ENCODE measurements at regions not wholly inside any gene's neighbourhood (a gene's known extent, or its start where the extent isn't known, plus 50 kb on each side); places are given as distances from the start of the nearest gene placed in this dataset.

DNA sequence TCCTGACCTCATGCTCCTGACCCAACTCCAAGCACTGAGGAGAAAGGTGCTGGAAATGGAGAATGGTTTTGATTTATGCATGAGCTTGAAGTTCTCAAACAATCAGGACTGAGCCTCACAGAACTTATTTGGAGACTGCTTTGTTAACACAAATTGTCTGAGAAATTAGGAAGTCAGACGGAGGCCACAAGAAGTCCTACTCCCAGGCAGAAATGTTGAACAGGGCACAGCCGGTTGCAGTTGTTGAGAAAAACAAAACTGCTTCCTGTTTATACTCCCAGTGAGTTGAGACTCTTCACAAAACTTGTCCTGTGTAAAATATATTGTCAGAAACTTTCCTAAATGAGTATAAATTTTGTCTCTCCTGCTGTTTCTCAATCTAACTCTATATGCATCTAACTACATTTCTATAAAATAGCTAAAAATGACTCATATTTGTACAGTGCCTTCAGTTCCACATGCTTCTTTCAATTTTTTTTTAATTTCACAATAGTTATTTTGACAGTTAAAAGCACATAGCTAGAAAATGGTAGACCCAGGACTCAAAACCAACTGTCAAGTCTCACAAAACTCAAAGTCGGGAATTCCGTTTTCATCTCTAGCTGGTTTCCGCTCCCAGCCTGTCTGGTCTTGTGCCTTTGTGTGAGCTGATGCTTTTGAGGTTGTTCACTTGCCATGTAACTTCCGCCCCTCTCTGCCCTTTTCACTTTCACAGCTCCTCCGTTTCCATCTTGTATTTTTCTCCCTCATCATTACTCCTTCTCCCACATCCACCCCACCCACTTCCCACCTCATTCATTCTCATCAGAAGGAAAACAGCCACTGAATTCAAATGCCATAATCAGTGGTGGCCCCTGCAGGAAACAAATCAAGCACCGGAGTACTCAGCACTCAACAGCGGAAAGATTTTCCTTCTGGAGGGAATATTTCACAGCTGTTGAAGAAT lies 215.0 kb downstream of the SUCLG1 start:
- DNase-seq (ENCODE audit: low spot score), result no peak
- TF ChIP-seq, protein P1, sequence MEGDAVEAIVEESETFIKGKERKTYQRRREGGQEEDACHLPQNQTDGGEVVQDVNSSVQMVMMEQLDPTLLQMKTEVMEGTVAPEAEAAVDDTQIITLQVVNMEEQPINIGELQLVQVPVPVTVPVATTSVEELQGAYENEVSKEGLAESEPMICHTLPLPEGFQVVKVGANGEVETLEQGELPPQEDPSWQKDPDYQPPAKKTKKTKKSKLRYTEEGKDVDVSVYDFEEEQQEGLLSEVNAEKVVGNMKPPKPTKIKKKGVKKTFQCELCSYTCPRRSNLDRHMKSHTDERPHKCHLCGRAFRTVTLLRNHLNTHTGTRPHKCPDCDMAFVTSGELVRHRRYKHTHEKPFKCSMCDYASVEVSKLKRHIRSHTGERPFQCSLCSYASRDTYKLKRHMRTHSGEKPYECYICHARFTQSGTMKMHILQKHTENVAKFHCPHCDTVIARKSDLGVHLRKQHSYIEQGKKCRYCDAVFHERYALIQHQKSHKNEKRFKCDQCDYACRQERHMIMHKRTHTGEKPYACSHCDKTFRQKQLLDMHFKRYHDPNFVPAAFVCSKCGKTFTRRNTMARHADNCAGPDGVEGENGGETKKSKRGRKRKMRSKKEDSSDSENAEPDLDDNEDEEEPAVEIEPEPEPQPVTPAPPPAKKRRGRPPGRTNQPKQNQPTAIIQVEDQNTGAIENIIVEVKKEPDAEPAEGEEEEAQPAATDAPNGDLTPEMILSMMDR (IDR thresholded peaks at IDR 0.05; ENCODE audit: extremely low read depth, insufficient read depth, missing control alignments), result no peak
- in situ Hi-C loops (cut with MboI; ENCODE audit: low pct_unique_long_range_greater_than_20kb, low sequenced_read_pairs, unreplicated experiment), result no loop called here

DNA sequence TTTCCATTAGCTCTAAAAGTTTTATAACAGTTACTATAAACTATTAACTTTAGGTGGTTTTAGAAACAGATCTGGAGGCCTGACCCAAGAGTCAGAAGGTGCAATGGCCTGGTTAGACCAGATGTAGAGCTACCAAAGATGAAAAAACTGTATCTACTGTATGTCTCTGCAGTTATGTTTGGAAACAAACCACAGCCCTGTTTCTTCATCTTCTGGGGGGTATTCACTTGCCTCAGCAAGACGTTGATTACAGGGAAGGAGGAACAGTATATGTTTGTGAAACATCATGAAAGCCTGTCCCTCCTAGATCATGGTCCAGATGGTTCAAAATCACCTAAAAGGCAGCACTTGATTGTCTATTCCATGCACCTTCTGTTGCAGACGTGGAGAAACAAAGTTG lies 220.2 kb downstream of the SUCLG1 start:
- TF ChIP-seq, protein P1 (IDR thresholded peaks at IDR 0.05; ENCODE audit: extremely low read depth, insufficient read depth, missing control alignments), result no peak
- in situ Hi-C loops (cut with MboI; ENCODE audit: low pct_unique_long_range_greater_than_20kb, low sequenced_read_pairs, unreplicated experiment), result no loop called here
- DNase-seq (ENCODE audit: low spot score), result no peak

DNA sequence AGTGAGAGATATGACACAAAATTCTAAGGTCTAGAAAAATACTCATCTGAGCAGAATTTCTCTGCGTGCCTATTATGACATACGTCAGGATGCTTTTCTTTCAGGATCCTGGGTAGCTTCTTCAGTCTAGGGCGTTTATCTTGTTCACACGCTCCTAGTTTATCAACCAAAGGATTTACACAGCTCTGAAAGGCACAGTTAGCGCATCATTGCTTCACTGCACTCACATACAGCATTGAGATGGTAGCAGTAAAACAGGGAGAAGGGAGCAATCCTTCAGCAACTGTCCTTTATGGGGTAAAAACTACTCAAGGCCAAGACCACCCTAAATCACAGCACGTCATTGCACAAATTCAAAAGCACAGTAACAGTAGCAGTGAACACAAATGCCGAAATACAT lies 222.8 kb downstream of the SUCLG1 start:
- TF ChIP-seq, protein P1 (IDR thresholded peaks at IDR 0.05; ENCODE audit: extremely low read depth, insufficient read depth, missing control alignments), result no peak

DNA sequence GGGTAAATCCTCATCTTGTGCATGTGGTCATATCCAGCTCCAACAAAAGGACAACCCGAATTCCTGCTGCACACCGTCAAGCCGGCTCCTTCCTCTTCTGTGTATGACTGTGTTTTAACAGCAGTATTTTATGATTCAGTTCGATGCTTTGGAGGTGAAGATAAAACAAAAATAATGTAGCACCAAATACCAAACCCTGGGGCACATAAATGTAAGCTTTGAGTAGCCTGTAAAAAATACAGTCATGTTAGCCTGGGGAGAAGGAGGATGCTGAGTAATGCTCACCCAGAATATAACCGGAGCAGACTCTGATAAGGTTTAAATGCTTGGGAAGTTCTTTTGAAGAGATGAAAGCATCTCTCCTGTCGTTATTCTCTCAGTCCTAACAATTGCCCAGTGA lies 225.0 kb downstream of the SUCLG1 start:
- TF ChIP-seq, protein P1 (IDR thresholded peaks at IDR 0.05; ENCODE audit: extremely low read depth, insufficient read depth, missing control alignments), result no peak
- in situ Hi-C loops (cut with MboI; ENCODE audit: low pct_unique_long_range_greater_than_20kb, low sequenced_read_pairs, unreplicated experiment), result no loop called here
- DNase-seq (ENCODE audit: low spot score), result no peak

More for the DNA sequence above, 222.8 kb downstream of the SUCLG1 start:
- no peak for DNase-seq (ENCODE audit: low spot score)
- in situ Hi-C loops (cut with MboI; ENCODE audit: low pct_unique_long_range_greater_than_20kb, low sequenced_read_pairs, unreplicated experiment), result no loop called here

DNA sequence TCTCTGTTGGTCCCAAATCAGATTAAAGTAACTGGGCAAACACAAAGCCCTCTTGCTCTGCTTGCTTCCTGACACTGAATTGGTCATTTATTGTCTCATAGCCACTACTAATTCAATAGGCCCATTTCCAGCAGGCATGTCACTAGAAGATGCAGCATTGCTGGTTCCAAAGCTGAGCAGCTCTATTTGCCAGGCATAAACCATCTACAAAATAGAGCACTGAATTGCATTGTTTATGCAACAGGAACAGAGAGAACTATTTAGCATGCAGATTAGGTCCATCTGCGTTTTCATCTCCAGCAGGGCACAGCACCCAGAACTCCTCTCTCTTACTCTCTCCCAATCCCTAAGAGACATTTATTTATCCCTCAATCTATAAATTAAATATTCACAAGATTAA lies 227.6 kb downstream of the SUCLG1 start:
- no peak for DNase-seq (ENCODE audit: low spot score)
- TF ChIP-seq, protein P1 (IDR thresholded peaks at IDR 0.05; ENCODE audit: extremely low read depth, insufficient read depth, missing control alignments), result no peak
- in situ Hi-C loops (cut with MboI; ENCODE audit: low pct_unique_long_range_greater_than_20kb, low sequenced_read_pairs, unreplicated experiment), result no loop called here

DNA sequence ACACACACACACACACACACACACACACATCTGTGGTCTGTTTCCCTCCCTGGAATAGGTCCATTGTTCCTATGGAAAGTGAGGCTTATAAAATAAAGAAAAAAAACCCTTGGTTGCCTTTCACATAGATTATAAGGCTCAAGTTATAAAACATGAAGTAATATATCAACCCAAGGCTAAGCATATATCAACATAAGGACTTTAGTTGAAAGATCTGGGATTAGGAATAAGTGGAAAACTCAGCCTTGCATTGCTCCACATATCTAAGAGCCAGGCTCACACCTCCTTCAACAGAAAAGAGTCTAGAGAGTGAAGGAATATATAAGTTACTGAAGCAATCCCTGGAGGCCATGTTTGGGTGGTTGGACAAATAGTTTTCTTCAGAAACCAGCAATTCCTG lies 235.0 kb downstream of the SUCLG1 start:
- in situ Hi-C loops (cut with MboI; ENCODE audit: low pct_unique_long_range_greater_than_20kb, low sequenced_read_pairs, unreplicated experiment), result no loop called here
- TF ChIP-seq, protein P1 (IDR thresholded peaks at IDR 0.05; ENCODE audit: extremely low read depth, insufficient read depth, missing control alignments), result no peak
- DNase-seq (ENCODE audit: low spot score), result no peak

All from GM13977 (cell line).